ENCODE measurements at regions not wholly inside any gene's neighbourhood (a gene's known extent, or its start where the extent isn't known, plus 50 kb on each side); places are given as distances from the start of the nearest gene placed in this dataset.

DNA sequence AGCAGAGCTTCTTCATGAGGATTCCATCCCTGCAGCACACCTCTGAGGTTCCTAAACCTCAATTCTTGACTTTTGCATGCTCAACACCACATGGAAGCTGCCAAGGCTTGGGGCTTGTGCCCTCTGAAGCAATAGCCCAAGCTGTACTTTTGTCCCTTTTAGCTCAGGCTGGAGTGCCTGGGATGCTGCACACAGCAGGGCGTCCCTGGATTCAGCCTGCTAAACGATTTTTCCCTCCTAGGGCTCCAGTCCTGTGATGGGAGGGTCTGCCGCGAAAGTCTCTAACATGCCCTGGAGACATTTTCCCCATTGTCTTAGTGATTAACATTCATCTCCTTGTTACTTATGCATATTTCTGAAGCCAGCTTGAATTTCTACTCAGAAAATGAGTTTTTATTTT is 98.3 kb downstream of the SLITRK5 start:
- no peak for TF ChIP-seq POLR2AphosphoS5 (IDR thresholded peaks at IDR 0.05; ENCODE audit: borderline replicate concordance, low read depth, low read length)
- TF ChIP-seq EZH2 (IDR thresholded peaks at IDR 0.05): no peak
- no peak for TF ChIP-seq FOXP2 (optimal IDR thresholded peaks at IDR 0.05; ENCODE audit: control extremely low read depth, extremely low read length, insufficient read depth)
